OCI-LY1 (cell line): ENCODE measurements at regions not wholly inside any gene's neighbourhood (a gene's known extent, or its start where the extent isn't known, plus 50 kb on each side); places are given as distances from the start of the nearest gene placed in this dataset.

Experiments
- EZH2 ChIP-seq: fragments of 200-600 bp; sonication (generic), shearing (Covaris generic); IDR thresholded peaks from 2 replicates; pipeline ENCODE4 v1.8.0; 2017; ENCODE audit warnings: borderline replicate concordance, mixed run types, mild to moderate bottlenecking, antibody characterized with exemption, low read length, moderate library complexity, mixed read lengths
- TF ChIP-seq, protein P1 (sequence below): fragments of 200-600 bp; sonication (generic), shearing (Covaris generic); IDR thresholded peaks from 2 replicates; pipeline ENCODE4 v1.5.1; 2017; ENCODE audit warnings: mild to moderate bottlenecking, antibody characterized with exemption, low read length, moderate library complexity, mixed read lengths

DNA sequence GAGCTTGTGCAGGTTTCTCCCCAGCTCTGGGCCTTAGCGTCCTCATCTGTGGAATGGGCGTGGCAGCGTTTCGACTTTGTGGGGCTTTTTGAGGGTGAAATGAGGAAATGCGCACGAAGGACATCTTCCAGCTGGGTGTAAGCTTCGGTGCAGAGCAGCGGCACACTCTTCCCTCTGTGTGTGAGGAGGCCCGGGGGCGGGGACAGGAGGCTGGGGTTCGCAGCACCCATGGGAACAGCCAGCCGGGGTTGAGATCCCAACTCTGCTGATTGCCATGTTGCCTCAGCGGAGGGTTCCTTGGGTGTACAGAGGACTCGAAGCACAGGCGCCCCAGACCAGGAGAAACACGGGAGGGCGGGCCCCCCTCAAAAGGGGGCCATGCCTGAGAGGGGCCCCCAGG lies 265.6 kb downstream of the NSG2 start:
- TF ChIP-seq, protein P1, sequence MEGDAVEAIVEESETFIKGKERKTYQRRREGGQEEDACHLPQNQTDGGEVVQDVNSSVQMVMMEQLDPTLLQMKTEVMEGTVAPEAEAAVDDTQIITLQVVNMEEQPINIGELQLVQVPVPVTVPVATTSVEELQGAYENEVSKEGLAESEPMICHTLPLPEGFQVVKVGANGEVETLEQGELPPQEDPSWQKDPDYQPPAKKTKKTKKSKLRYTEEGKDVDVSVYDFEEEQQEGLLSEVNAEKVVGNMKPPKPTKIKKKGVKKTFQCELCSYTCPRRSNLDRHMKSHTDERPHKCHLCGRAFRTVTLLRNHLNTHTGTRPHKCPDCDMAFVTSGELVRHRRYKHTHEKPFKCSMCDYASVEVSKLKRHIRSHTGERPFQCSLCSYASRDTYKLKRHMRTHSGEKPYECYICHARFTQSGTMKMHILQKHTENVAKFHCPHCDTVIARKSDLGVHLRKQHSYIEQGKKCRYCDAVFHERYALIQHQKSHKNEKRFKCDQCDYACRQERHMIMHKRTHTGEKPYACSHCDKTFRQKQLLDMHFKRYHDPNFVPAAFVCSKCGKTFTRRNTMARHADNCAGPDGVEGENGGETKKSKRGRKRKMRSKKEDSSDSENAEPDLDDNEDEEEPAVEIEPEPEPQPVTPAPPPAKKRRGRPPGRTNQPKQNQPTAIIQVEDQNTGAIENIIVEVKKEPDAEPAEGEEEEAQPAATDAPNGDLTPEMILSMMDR, result no peak
- no peak for TF ChIP-seq EZH2
